ENCODE measurements at regions not wholly inside any gene's neighbourhood (a gene's known extent, or its start where the extent isn't known, plus 50 kb on each side); places are given as distances from the start of the nearest gene placed in this dataset.

GRCh38 chr7:46566097-46566774, 645.2 kb upstream of the IGFBP3 start:
- 94 to 95% methylated on average over 4 of the region's 4 CpGs for WGBS, 2 donors
- ATAC-seq = no peak

GRCh38 chr7:46565253-46566096, 644.4 kb upstream of the IGFBP3 start:
- intact Hi-C loops (cut with DNase I) = no loop called here
- Histone ChIP-seq H3K27me3 (no peaks in the 10 kb centered on the region), H3K9me3 (peaks cover 0 to 28% (median 5%) of the 10 kb centered on the region in 11 donors), H3K4me3 (no peak overlapping the region), H3K36me3 (no peaks in the 10 kb centered on the region), H3K27ac (no peak overlapping the region), H3K4me1 (peaks cover 0 to 8% (median 0%) of the 10 kb centered on the region in 9 donors)
- WGBS, 2 donors = 91 to 93% methylated on average over 5 of the region's 5 CpGs
- no peak for TF ChIP-seq CTCF (IDR thresholded peaks at IDR 0.05)
- no peak for DNase-seq
- no peak for ATAC-seq

More at GRCh38 chr7:46566097-46566774, 645.2 kb upstream of the IGFBP3 start:
- TF ChIP-seq CTCF (IDR thresholded peaks at IDR 0.05) = no peak
- intact Hi-C loops (cut with DNase I) = no loop called here
- no peaks in the 10 kb centered on the region for H3K36me3 ChIP-seq
- H3K4me3 ChIP-seq = no peak overlapping the region
- no peaks in the 10 kb centered on the region for H3K27me3 ChIP-seq
- H3K4me1 ChIP-seq = peaks cover 0 to 8% (median 0%) of the 10 kb centered on the region in 9 donors
- peaks cover 0 to 22% (median 1%) of the 10 kb centered on the region in 11 donors for H3K9me3 ChIP-seq
- no peak for DNase-seq
- no peak overlapping the region for H3K27ac ChIP-seq

DNA sequence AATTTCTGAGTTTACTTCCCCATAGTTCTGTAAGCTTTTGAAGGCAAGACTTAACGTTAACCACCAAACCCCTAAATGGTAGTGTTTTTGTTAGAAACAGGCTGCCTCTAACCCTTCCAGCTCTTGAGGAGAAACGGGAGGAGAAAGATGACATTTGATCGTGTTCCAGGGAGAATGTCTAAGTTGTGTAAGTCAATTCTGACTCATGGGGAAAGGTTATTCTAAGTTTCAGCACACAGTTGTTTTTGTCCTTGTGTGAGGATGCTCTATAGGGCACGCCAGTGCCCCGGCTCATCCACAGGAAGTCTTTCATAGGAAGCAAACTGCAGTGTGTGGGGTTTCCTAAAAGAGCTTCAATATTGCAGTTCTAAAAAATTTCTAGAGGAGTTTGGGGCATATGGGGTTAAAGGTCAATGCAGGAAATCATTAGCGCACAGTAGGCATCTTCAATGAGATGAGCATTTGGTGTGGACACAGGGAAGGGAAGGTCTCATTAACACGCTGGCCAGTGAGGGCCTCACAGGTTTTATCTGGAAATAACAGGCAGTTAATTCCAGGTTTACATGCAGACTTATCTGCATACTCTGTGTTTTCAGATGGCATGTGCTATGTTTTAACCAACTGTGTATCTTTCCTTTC, 638.2 kb upstream of the IGFBP3 start:
- DNase-seq (no peak), ATAC-seq (peak in 1 of 8 donors; percentile 33)
- H3K36me3 ChIP-seq = no peaks in the 10 kb centered on the region
- peaks cover 0 to 31% (median 5%) of the 10 kb centered on the region in 11 donors for H3K9me3 ChIP-seq
- no peak overlapping the region for H3K27ac ChIP-seq
- intact Hi-C loops (cut with DNase I) = no loop called here
- no peaks in the 10 kb centered on the region for H3K27me3 ChIP-seq
- H3K4me1 ChIP-seq = peaks cover 0 to 12% (median 0%) of the 10 kb centered on the region in 9 donors
- TF ChIP-seq CTCF (IDR thresholded peaks at IDR 0.05) = no peak
- 90 to 91% methylated on average over 7 of the region's 7 CpGs for WGBS, 2 donors
- no peak overlapping the region for H3K4me3 ChIP-seq

- ATAC-seq = no peak
- intact Hi-C loops (cut with DNase I) = no loop called here
- no peak overlapping the region for H3K27ac ChIP-seq
Observed at GRCh38 chr7:46558482-46559193, 637.6 kb upstream of the IGFBP3 start.

More at GRCh38 chr7:46558482-46559193, 637.6 kb upstream of the IGFBP3 start:
- Histone ChIP-seq H3K36me3 (no peaks in the 10 kb centered on the region), H3K4me3 (no peak overlapping the region), H3K9me3 (peaks cover 0 to 29% (median 5%) of the 10 kb centered on the region in 11 donors), H3K27me3 (no peaks in the 10 kb centered on the region), H3K4me1 (peaks cover 0 to 12% (median 0%) of the 10 kb centered on the region in 9 donors)
- 74 to 88% methylated on average over 3 of the region's 3 CpGs for WGBS, 2 donors
- DNase-seq = no peak
- no peak for TF ChIP-seq CTCF (IDR thresholded peaks at IDR 0.05)
